Osteoblast (primary cell): ENCODE measurements at regions not wholly inside any gene's neighbourhood (a gene's known extent, or its start where the extent isn't known, plus 50 kb on each side); places are given as distances from the start of the nearest gene placed in this dataset.

Experiments
- DNase-seq: peaks from one replicate; pipeline ENCODE4 v3.0.0; 2011; ENCODE audit warnings: low spot score, mixed read lengths; ENCODE audit not compliant: insufficient read length; ENCODE audit errors: missing footprints
- H2AFZ ChIP-seq: 2 replicates; pipeline ENCODE4 v1.6.0; 2011; ENCODE audit warnings: mild to moderate bottlenecking, low read length
- H3K27ac ChIP-seq: 2 replicates; pipeline ENCODE4 v1.5.1; 2011; ENCODE audit warnings: mild to moderate bottlenecking, low read depth, low read length, moderate library complexity
- H3K27me3 ChIP-seq: 2 replicates; pipeline ENCODE4 v1.6.0; 2012; ENCODE audit warnings: mild to moderate bottlenecking, control low read depth, inconsistent platforms, low read length, moderate library complexity; ENCODE audit not compliant: insufficient read depth
- H3K36me3 ChIP-seq: 2 replicates; pipeline ENCODE4 v1.5.1; 2011; ENCODE audit warnings: mild to moderate bottlenecking, low read length, control low read depth, moderate library complexity; ENCODE audit not compliant: insufficient read depth
- H3K4me1 ChIP-seq: 2 replicates; pipeline ENCODE4 v1.5.1; 2011; ENCODE audit warnings: mild to moderate bottlenecking, low read length, control low read depth, moderate library complexity; ENCODE audit not compliant: insufficient read depth
- H3K4me2 ChIP-seq: 2 replicates; pipeline ENCODE4 v1.6.0; 2011; ENCODE audit warnings: mild to moderate bottlenecking, low read length; ENCODE audit not compliant: insufficient read depth
- H3K4me3 ChIP-seq: fragments of 200-600 bp; sonication (generic); 3 replicates; pipeline ENCODE4 v1.5.1; 2012; ENCODE audit warnings: mild to moderate bottlenecking, low read length, inconsistent platforms; ENCODE audit not compliant: insufficient read depth
- H3K79me2 ChIP-seq: 2 replicates; pipeline ENCODE4 v1.6.0; 2012; ENCODE audit warnings: mild to moderate bottlenecking, low read length, control low read depth, inconsistent platforms; ENCODE audit not compliant: insufficient read depth
- H3K9me3 ChIP-seq: 2 replicates; pipeline ENCODE4 v1.5.1; 2011; ENCODE audit warnings: low read depth, low read length, control low read depth
- H4K20me1 ChIP-seq: 2 replicates; pipeline ENCODE4 v1.6.0; 2012; ENCODE audit warnings: mild to moderate bottlenecking, low read length, control low read depth; ENCODE audit not compliant: insufficient read depth
- CTCF ChIP-seq: IDR thresholded peaks from 2 replicates; pipeline ENCODE4 v1.5.1; 2011; ENCODE audit warnings: mild to moderate bottlenecking, low read depth, low read length, moderate library complexity; ENCODE audit errors: extremely low read depth

GRCh38 chrX:30085571-30085970 is 129.8 kb upstream of the MAGEB2 start:
- no peaks in the 10 kb centered on the region for H3K36me3 ChIP-seq
- H4K20me1 ChIP-seq = no peaks in the 10 kb centered on the region
- no peaks in the 10 kb centered on the region for H3K79me2 ChIP-seq
- no peak overlapping the region for H3K4me2 ChIP-seq
- no peak overlapping the region for H3K27ac ChIP-seq
- DNase-seq = no peak
- no peaks in the 10 kb centered on the region for H3K4me1 ChIP-seq
- H3K27me3 ChIP-seq = no peaks in the 10 kb centered on the region
- H2AFZ ChIP-seq = no peak overlapping the region
- no peak for TF ChIP-seq CTCF
- H3K4me3 ChIP-seq = no peak overlapping the region
- no peaks in the 10 kb centered on the region for H3K9me3 ChIP-seq

- DNase-seq = no peak
- no peak for TF ChIP-seq CTCF
- H3K27ac ChIP-seq = no peak overlapping the region
- no peaks in the 10 kb centered on the region for H4K20me1 ChIP-seq
- no peaks in the 10 kb centered on the region for H3K9me3 ChIP-seq
- no peak overlapping the region for H3K4me2 ChIP-seq
- no peak overlapping the region for H2AFZ ChIP-seq
- H3K79me2 ChIP-seq = no peaks in the 10 kb centered on the region
- H3K36me3 ChIP-seq = no peaks in the 10 kb centered on the region
- no peaks in the 10 kb centered on the region for H3K4me1 ChIP-seq
- no peak overlapping the region for H3K4me3 ChIP-seq
- no peaks in the 10 kb centered on the region for H3K27me3 ChIP-seq
These were observed 103.9 kb upstream of the MAGEB2 start for GRCh38 chrX:30111431-30111830.

- Histone ChIP-seq H3K4me3 (no peak overlapping the region), H3K27me3 (no peaks in the 10 kb centered on the region), H3K4me1 (no peaks in the 10 kb centered on the region), H3K4me2 (no peak overlapping the region), H3K9me3 (no peaks in the 10 kb centered on the region), H3K79me2 (no peaks in the 10 kb centered on the region), H2AFZ (no peak overlapping the region), H4K20me1 (no peaks in the 10 kb centered on the region), H3K27ac (no peak overlapping the region), H3K36me3 (no peaks in the 10 kb centered on the region)
- TF ChIP-seq CTCF = peak; percentile 13
- no peak for DNase-seq
These were observed 73.4 kb upstream of the MAGEB2 start for GRCh38 chrX:30141966-30142365.

GRCh38 chrX:30144221-30144620 is 71.1 kb upstream of the MAGEB2 start:
- Histone ChIP-seq H3K27ac (no peak overlapping the region), H2AFZ (no peak overlapping the region), H3K9me3 (no peaks in the 10 kb centered on the region), H3K79me2 (no peaks in the 10 kb centered on the region), H3K4me3 (no peak overlapping the region), H3K4me2 (no peak overlapping the region), H3K4me1 (no peaks in the 10 kb centered on the region), H3K36me3 (no peaks in the 10 kb centered on the region), H4K20me1 (no peaks in the 10 kb centered on the region), H3K27me3 (no peaks in the 10 kb centered on the region)
- no peak for DNase-seq
- no peak for TF ChIP-seq CTCF
